Mesenchymal stem cell (in vitro differentiated cells and primary cell): ENCODE measurements at regions not wholly inside any gene's neighbourhood (a gene's known extent, or its start where the extent isn't known, plus 50 kb on each side); places are given as distances from the start of the nearest gene placed in this dataset.

Experiments used
- DNase-seq: peaks from one replicate; pipeline ENCODE4 v3.0.0-alpha.2; 2013
- H2AFZ ChIP-seq: one replicate; pipeline ENCODE4 v1.6.1; 2013; ENCODE audit warnings: low read depth, mild to moderate bottlenecking, control low read depth, inconsistent platforms, low read length, moderate library complexity
- H2AK5ac ChIP-seq: 2 replicates; pipeline ENCODE4 v1.6.1; 2013; ENCODE audit warnings: low read length, moderate library complexity, mild to moderate bottlenecking, inconsistent platforms; ENCODE audit not compliant: severe bottlenecking
- H2BK120ac ChIP-seq: one replicate; pipeline ENCODE4 v1.6.1; 2013; ENCODE audit warnings: low read depth, mild to moderate bottlenecking, inconsistent platforms, low read length, moderate library complexity
- H2BK12ac ChIP-seq, 2 experiments: one replicate each; pipeline ENCODE4 v1.6.1; 2013; ENCODE audit warnings: inconsistent platforms in 2 of 2, low read length in 2 of 2, mild to moderate bottlenecking in 2 of 2, moderate library complexity in 2 of 2, control low read depth in 1 of 2
- H2BK15ac ChIP-seq: one replicate; pipeline ENCODE4 v1.6.1; 2013; ENCODE audit warnings: mild to moderate bottlenecking, low read depth, inconsistent platforms; ENCODE audit not compliant: poor library complexity, severe bottlenecking
- H2BK5ac ChIP-seq: 2 replicates; pipeline ENCODE4 v1.6.1; 2013; ENCODE audit warnings: low read depth, mild to moderate bottlenecking, low read length, control low read depth, inconsistent platforms; ENCODE audit not compliant: poor library complexity, severe bottlenecking
- H3K14ac ChIP-seq, 2 experiments: one replicate each; pipeline ENCODE4 v1.6.1; 2013; ENCODE audit warnings: inconsistent platforms in 2 of 2, low read length in 2 of 2, control low read depth in 1 of 2, mild to moderate bottlenecking in 1 of 2, moderate library complexity in 1 of 2
- H3K18ac ChIP-seq, 2 experiments: one replicate each; pipeline ENCODE4 v1.6.1; 2013; ENCODE audit warnings: inconsistent platforms in 2 of 2, low read length in 2 of 2, control low read depth in 1 of 2, low read depth in 1 of 2, mild to moderate bottlenecking in 1 of 2
- H3K23ac ChIP-seq, 2 experiments: one replicate each; pipeline ENCODE4 v1.6.1; 2013; ENCODE audit warnings: inconsistent platforms in 2 of 2, low read length in 2 of 2, mild to moderate bottlenecking in 2 of 2, moderate library complexity in 2 of 2, control low read depth in 1 of 2
- H3K27ac ChIP-seq: 2 replicates; pipeline ENCODE4 v1.5.1; 2013; ENCODE audit warnings: mild to moderate bottlenecking, moderate library complexity, low read length, control low read depth, inconsistent platforms; ENCODE audit not compliant: poor library complexity, severe bottlenecking
- H3K27me3 ChIP-seq, 2 experiments: 2 replicates each; pipeline versions ENCODE4 v1.6.1 to v1.7.0; 2013; ENCODE audit warnings: low read length in 2 of 2, mild to moderate bottlenecking in 2 of 2, moderate library complexity in 2 of 2, control low read depth in 1 of 2, inconsistent platforms in 1 of 2; ENCODE audit not compliant: control insufficient read depth in 1 of 2, insufficient read depth in 1 of 2
- H3K36me3 ChIP-seq, 2 experiments: 2 replicates each; pipeline versions ENCODE4 v1.6.1 to v1.7.0; 2013; ENCODE audit warnings: low read length in 2 of 2, control low read depth in 1 of 2, inconsistent platforms in 1 of 2, low read depth in 1 of 2, mild to moderate bottlenecking in 1 of 2; ENCODE audit not compliant: insufficient read depth in 2 of 2, control insufficient read depth in 1 of 2
- H3K4ac ChIP-seq, 2 experiments: one replicate each; pipeline ENCODE4 v1.6.1; 2013; ENCODE audit warnings: inconsistent platforms in 2 of 2, low read length in 2 of 2, mild to moderate bottlenecking in 2 of 2, moderate library complexity in 2 of 2, control low read depth in 1 of 2, low read depth in 1 of 2
- H3K4me1 ChIP-seq: 2 replicates; pipeline ENCODE4 v1.6.1; 2013; ENCODE audit warnings: low read depth, low read length, control low read depth; ENCODE audit not compliant: control insufficient read depth, insufficient read depth
- H3K4me2 ChIP-seq: 2 replicates; pipeline ENCODE4 v1.6.1; 2013; ENCODE audit warnings: low read length, mild to moderate bottlenecking, inconsistent platforms; ENCODE audit not compliant: poor library complexity, severe bottlenecking
- H3K4me3 ChIP-seq, 2 experiments: 2 replicates each; pipeline versions ENCODE4 v1.5.1 to v1.7.0; 2013; ENCODE audit warnings: low read length in 2 of 2, mild to moderate bottlenecking in 2 of 2, control low read depth in 1 of 2, low read depth in 1 of 2; ENCODE audit not compliant: insufficient read depth in 1 of 2
- H3K79me1 ChIP-seq: replicated peaks from 2 replicates; pipeline ENCODE4 v1.6.1; 2013; ENCODE audit warnings: mild to moderate bottlenecking, control low read depth, low read length, inconsistent platforms; ENCODE audit not compliant: poor library complexity, severe bottlenecking
- H3K9ac ChIP-seq: 2 replicates; pipeline ENCODE4 v1.7.0; 2013; ENCODE audit warnings: mild to moderate bottlenecking, low read length, moderate library complexity
- H3K9me3 ChIP-seq: 2 replicates; pipeline ENCODE4 v1.7.0; 2013; ENCODE audit warnings: mild to moderate bottlenecking, low read length; ENCODE audit not compliant: control insufficient read depth
- H4K8ac ChIP-seq: one replicate; pipeline ENCODE4 v1.6.1; 2013; ENCODE audit warnings: inconsistent platforms, mild to moderate bottlenecking, low read length, moderate library complexity
- H4K91ac ChIP-seq: one replicate; pipeline ENCODE4 v1.6.1; 2013; ENCODE audit warnings: mild to moderate bottlenecking, low read length, inconsistent platforms
- WGBS: methylation state at CpG from one replicate; pipeline ENCODE4 v1.1.7; 2013; ENCODE audit warnings: mixed read lengths; 5-methylcytosine and 5-hydroxymethylcytosine counted together

- H3K9me3 ChIP-seq, result no peaks in the 10 kb centered on the region
- 92% methylated on average over 8 of the region's 8 CpGs for WGBS
- no peak overlapping the region for H2BK15ac ChIP-seq
These were observed 355.0 kb downstream of the SS18 start for GRCh38 chr18:25735459-25735858.

GRCh38 chr18:25734336-25734735, 356.1 kb downstream of the SS18 start:
- Histone ChIP-seq H3K36me3 (no peaks in the 10 kb centered on the region), H3K9ac (no peak overlapping the region), H4K91ac (no peak overlapping the region), H3K4me1 (peaks cover 10% of the 10 kb centered on the region), H3K79me1 (no peaks in the 10 kb centered on the region), H3K27me3 (peaks cover 0 to 11% of the 10 kb centered on the region in 2 experiments), H4K8ac (no peak overlapping the region), H3K14ac (no peak overlapping the region), H2BK120ac (no peak overlapping the region), H3K9me3 (no peaks in the 10 kb centered on the region), H3K23ac (no peak overlapping the region), H2BK12ac (no peak overlapping the region), H3K4me3 (no peak overlapping the region), H3K27ac (no peak overlapping the region), H2AK5ac (no peak overlapping the region), H2AFZ (no peak overlapping the region), H2BK15ac (no peak overlapping the region), H2BK5ac (no peak overlapping the region), H3K4me2 (no peak overlapping the region), H3K18ac (no peak overlapping the region), H3K4ac (no peak overlapping the region)
- DNase-seq, result no peak
- WGBS, result 10% methylated on average over 1 of the region's 2 CpGs

More at GRCh38 chr18:25735459-25735858, 355.0 kb downstream of the SS18 start:
- Histone ChIP-seq H3K23ac (no peak overlapping the region), H3K4ac (no peak overlapping the region), H3K14ac (no peak overlapping the region), H2BK5ac (no peak overlapping the region), H3K4me3 (no peak overlapping the region), H3K4me1 (peaks cover 10% of the 10 kb centered on the region), H2BK120ac (no peak overlapping the region), H2AK5ac (no peak overlapping the region), H3K18ac (no peak overlapping the region), H4K8ac (no peak overlapping the region), H3K36me3 (no peaks in the 10 kb centered on the region), H2BK12ac (no peak overlapping the region), H3K9ac (no peak overlapping the region), H3K79me1 (no peaks in the 10 kb centered on the region), H3K27ac (no peak overlapping the region), H3K27me3 (peaks cover 0 to 11% of the 10 kb centered on the region in 2 experiments), H3K4me2 (no peak overlapping the region), H2AFZ (no peak overlapping the region), H4K91ac (no peak overlapping the region)
- no peak for DNase-seq

GRCh38 chr18:25732862-25733261, 357.6 kb downstream of the SS18 start:
- Histone ChIP-seq H3K14ac (no peak overlapping the region), H2AFZ (no peak overlapping the region), H2BK15ac (no peak overlapping the region), H2BK12ac (no peak overlapping the region), H3K27ac (no peak overlapping the region), H3K4me3 (no peak overlapping the region), H2BK5ac (no peak overlapping the region), H3K4me2 (no peak overlapping the region), H3K23ac (no peak overlapping the region), H3K36me3 (no peaks in the 10 kb centered on the region), H3K4ac (no peak overlapping the region), H3K79me1 (no peaks in the 10 kb centered on the region), H2BK120ac (no peak overlapping the region), H3K18ac (no peak overlapping the region), H2AK5ac (no peak overlapping the region), H3K27me3 (peaks cover 0 to 11% of the 10 kb centered on the region in 2 experiments), H4K8ac (no peak overlapping the region), H3K9me3 (no peaks in the 10 kb centered on the region), H3K9ac (no peak overlapping the region), H3K4me1 (peaks cover 3% of the 10 kb centered on the region), H4K91ac (no peak overlapping the region)
- WGBS, result 100% methylated on average over 1 of the region's 2 CpGs
- no peak for DNase-seq

GRCh38 chr18:25729072-25729471, 361.3 kb downstream of the SS18 start:
- Histone ChIP-seq H3K9me3 (no peaks in the 10 kb centered on the region), H3K4ac (no peak overlapping the region), H3K79me1 (no peaks in the 10 kb centered on the region), H2BK12ac (no peak overlapping the region), H3K27ac (no peak overlapping the region), H2BK5ac (no peak overlapping the region), H3K9ac (no peak overlapping the region), H3K14ac (no peak overlapping the region), H3K4me1 (peaks cover 5% of the 10 kb centered on the region), H2BK15ac (no peak overlapping the region), H3K4me2 (no peak overlapping the region), H2AFZ (no peak overlapping the region), H3K4me3 (no peak overlapping the region), H3K18ac (no peak overlapping the region), H4K91ac (no peak overlapping the region), H4K8ac (no peak overlapping the region), H3K27me3 (peaks cover 0 to 5% of the 10 kb centered on the region in 2 experiments), H3K36me3 (no peaks in the 10 kb centered on the region), H2BK120ac (no peak overlapping the region), H3K23ac (no peak overlapping the region), H2AK5ac (no peak overlapping the region)
- 80% methylated on average over 1 of the region's 1 CpG for WGBS
- no peak for DNase-seq
